NCI-H82 treated with DMSO at 0.1 percent for 48 hours (cell line): ENCODE measurements at regions not wholly inside any gene's neighbourhood (a gene's known extent, or its start where the extent isn't known, plus 50 kb on each side); places are given as distances from the start of the nearest gene placed in this dataset.
"Not testable (repeated sequence)": the region's sequence is repeated elsewhere in the genome, so short reads cannot be mapped to it uniquely, and the experiment has no call there.

Source experiments
- DNase-seq: peaks from one replicate; lab custom pipeline; 2025; ENCODE audit not compliant: unreplicated experiment; lab: John Stamatoyannopoulos, UW

DNA sequence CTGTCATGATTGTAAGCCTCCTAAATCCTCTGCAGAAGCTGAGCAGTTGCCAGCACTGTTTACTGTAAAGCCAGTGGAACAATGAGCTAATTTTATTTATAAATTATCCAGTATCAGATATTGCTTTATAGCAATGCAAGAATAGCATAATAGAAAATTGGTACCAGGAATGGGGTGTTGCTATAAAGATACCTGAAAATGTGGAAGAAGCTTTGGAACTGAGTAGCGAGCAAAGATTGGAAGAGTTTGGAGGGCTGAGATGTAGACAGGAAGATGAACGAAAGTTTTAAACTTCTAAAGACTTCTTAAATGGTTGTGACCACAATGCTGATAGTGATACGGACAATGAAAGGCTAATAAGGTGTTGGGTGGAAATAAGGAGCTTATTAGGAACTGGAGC, 917.4 kb upstream of the POT1 start:
- no peak for DNase-seq

DNA sequence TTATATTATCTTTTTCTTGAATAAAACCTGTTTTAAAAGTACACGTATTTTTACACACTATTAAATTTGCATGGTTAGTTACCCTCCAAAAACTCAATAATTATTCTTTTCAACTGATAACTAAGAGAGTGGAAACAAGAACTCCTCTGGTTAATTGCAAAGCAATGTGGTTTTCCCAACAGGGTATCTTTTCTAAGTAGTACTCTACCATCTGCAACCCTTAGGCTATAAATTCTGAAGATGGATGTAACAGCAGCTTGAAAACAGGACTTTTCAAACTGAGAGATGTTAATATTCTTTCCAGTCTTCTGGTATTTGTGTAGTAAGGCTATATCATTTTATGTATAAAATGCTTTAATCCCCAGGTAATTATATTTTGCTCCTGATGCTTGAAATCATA, 916.1 kb upstream of the POT1 start:
- no peak for DNase-seq

DNA sequence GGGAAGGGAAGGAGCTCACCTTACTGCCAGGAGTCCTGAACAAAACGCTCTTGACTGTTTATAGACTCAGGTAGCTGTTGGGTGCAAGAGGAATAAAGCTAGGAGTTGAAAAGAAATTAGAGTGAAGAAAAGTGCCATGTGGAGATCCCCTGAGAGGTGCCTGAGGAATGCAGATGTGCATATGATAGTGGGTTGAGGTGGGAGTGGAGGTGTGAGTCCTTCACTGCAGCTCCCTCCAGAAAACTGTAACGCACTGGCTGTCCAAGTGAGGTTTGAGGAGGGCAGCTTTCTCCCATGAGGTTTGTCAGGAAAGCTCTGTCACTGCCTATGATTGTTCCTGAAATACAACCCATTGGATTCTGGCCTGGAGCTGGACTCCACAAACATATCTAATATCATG, 904.8 kb upstream of the POT1 start:
- no peak for DNase-seq

DNA sequence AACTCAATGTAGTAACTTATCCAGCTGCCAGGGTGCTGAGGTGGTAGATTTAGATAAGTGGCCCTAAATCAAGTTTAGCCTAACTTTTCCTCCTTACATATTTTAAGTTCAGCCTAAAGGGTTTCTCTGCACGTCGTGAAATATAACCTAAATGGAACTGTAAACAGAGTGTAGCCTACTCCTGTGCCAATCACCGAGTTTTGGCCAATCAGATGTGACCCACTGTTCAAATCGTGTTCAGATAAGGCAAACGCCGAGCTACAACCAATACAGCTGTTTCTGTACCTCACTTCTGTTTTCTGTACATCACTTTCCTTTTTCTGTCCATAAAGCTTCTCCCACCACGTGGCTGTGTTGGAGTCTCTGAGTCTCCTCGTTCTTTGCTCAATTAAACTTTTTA, 904.2 kb upstream of the POT1 start:
- no peak for DNase-seq

DNA sequence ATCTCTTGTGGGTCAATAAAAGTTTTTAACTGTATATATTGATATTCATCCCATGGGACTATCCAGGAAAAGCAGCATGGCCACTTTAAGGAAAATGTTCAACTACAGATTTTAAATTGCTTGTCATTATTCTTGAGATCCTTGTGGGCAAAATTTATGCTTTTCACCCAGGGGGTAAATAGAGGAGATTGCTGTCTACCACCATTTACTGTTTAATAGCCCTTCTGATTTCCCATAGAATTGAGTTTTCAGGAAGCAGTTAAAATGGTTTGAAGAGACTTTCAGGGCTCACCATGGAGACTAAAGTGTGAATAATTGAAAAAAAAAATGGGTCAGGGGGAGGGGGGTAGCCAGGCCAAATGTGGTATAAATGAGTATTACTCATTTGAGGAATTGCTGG, 901.1 kb upstream of the POT1 start:
- DNase-seq: no peak

DNA sequence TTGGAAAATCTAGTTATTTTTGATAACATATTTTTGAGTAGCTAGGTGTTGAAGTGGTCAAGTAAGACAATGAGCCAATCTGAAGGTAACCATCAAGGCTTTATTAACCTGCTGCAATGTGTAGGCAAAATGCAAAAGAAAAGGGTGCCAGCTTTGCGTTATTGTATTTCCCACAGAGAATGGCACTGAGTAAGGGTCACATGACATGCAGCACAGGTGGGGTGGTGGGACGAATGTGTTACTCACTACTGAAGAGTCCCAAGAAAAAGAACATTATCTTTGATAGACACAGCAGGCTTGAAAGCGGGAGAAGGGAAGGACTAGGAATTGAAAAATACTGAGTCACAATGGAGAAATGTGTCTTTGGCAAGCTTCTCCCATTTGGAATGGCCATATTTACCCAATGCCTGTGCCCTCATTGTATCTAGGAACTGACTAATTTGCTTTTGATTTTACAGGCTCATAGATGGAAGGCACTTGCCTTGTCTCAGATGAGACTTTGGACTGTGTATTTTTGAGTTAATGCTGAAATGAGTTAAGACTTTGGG, 898.6 kb upstream of the POT1 start:
- no peak for DNase-seq

DNA sequence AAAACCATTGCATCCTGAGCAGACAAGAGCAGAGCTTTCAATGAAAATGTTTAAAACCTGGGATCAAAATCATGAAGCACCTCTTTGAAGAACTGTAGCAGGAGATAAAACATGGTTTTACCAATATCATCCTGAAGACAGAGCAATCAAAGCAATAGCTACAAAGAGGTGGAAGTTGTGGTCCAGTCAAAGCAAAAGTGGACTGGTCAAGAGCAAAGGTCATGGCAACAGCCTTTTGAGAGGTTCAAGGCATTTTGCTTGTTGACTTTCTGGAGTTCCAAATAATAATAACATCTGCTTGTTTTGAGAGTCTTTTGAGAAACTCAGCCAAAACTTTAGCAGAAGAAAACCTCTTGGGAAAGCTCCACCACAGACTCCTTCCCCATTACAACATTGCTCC, 893.9 kb upstream of the POT1 start:
- no peak for DNase-seq

DNA sequence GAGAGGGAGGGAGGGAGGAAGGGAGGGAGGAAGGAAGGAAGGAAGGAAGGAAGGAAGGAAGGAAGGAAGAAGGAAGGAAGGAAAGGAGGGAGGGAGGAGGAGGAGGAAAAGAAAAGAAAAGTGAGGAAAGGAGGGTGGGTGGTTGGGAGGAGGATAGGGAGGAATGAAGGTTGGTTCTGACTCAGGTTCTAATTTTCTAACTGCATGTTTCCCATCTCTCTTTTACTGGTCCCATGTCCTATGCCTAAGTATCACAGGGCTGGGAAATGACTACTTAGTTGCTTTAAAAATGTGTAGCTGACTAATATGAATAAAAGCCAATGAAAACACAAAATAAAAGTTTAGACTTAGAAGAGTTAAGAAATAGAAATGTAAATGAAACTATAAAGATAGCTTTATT, 890.9 kb upstream of the POT1 start:
- no peak for DNase-seq

DNA sequence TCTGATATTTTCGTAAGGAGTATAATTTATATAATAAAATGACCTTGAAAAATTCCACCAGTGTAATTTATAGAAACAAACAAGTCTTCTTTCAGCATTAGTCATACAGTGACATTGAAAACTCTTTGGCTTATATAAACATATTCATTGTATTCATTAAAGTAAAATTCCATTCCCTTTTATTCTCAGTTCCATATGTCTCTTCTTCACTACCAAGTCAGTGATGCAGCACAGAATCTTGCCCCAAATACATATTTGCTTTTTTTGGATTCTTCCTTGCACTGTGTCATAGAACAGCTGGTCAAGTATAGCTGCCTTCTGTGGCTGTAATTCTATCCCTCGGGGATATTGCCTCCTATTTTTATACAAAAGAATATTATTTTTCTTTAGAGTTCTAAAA, 884.5 kb upstream of the POT1 start:
- DNase-seq: no peak

DNA sequence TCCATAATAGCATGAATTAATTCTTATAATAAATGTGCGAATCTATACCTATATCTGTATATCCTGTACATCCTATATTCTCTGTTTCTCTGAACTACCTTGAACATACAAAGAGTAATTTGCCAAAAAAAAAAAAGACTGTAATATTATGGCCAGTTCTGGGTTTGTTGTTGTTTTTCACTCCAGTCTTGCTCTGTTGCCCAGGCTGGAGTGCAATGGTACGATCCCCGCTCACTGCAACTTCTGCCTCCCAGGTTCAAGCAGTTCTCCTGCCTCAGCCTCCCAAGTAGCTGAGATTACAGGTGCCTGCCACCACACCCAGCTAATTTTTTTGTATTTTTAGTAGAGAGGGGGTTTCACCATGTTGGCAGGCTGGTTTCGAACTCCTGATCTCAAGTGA, 876.9 kb upstream of the POT1 start:
- not testable (repeated sequence) for DNase-seq

DNA sequence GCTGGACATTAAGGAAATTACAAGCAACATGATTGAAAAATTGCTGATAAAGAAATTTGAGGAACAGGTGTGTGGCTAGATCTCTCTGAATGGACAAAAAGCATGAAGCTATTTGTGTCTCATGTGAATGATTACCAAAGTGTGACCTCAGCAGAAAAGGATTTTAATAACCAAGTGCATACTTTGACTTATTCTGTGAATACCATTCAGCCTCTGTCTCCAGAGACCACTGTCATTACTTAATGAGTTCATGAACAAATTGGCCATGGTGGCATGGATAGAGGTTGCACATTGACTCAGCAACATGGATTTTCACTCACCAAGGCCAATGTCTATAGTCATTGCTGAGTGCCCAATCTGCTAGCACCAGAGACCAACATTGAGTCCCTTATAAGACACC, 874.6 kb upstream of the POT1 start:
- no peak for DNase-seq

DNA sequence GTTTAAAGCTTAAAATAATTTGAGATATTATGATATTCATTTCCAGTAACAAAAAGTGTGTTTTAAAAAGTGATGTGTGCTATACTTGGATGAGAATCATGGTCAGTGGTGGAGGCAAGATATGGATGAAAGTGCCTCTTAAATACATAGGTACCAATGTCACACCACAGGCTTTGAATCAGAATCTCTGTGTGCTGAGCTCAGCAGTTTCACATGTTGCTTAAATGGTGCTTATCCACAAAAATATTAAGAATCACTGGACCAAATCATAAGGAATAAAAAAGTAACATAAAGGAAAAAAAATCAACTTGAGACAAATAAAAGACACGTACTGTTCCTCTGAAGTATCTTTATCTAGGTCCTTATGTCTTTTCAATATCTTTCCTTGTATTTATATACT, 850.5 kb upstream of the POT1 start:
- DNase-seq: no peak

DNA sequence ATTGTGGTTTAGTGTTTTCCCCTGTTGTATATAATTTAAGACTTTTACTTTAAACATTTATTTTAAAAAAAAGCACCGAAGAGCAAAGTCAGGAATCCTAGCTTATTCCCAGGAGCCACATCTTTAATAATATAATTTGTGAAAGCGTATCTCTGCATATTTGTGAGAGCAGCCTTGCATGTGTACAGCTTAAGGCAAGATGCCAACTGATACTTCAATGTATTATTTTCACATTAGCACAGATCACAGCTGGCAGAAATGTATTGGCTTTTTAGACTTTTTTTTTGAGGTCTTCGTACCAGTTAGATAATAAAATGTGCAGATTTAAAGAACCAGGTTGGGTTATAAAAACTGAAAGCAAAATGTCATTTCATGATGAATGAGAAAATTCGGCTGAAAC, 845.7 kb upstream of the POT1 start:
- DNase-seq: no peak

DNA sequence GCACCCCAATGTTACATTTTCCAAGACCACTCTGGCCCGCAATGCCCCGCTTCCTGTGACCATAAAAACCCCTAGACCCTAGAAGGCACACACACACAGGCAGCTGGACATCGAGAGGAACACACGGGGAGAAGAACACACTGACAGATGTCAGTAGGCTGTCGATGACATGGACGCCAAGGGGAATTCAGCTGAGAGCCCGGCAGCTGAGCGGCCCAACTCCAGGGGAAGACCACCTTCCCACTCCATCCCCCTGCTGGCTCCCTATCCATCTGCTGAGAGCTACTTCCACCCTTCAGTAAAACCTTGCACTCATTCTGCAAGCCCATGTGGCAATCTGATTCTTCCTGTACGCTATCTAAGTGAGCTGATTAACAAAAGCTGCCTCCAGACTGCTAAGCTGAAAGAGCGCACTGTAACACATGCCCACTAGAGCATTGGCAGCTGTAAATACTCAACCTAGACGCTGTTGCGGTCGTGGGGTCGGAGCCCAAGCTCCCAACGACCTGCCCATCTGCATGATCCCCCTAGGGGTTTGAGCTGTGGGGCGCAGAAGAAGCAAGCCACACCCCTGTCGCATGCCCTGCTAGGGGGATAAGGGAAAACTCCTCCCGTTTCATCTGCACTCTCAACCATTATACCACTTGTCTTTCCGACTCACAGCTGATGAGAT, 843.6 kb upstream of the POT1 start:
- peak; percentile 93 for DNase-seq

DNA sequence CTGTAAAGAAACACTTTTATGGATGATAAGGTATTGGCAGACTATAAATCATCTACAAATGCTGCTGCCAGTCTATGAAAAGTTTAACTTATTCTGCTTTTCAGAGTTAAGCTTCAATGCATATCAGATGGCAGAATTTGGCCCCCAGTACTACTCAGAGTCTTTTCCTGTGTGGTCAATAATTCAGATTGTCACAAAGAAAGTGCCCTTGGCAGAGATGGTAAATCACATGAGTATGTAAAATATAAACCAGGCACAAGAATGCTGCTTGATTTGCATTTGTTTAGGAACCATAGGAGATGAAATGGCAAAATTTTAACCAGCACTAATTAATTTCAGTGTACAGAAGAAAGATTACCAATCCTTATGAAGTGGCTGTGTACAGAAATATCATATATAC, 818.3 kb upstream of the POT1 start:
- no peak for DNase-seq

DNA sequence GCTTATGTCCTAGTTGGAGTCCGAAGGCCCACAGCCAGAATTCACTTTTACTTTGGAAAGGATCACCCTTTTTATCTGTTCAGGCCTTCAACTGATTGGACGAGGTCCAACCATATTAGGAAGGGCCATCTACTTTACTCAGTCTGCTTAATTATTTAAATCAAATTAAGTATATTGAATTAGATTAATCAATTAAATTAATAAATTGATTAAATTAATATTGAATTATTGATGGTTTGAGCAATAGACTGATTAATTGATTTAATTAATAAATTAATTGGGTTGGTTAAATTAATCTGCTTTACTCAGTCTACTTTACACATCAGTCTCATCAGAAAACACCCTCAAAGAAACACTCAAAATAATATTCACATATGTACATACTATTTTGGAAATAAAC, 816.9 kb upstream of the POT1 start:
- no peak for DNase-seq

DNA sequence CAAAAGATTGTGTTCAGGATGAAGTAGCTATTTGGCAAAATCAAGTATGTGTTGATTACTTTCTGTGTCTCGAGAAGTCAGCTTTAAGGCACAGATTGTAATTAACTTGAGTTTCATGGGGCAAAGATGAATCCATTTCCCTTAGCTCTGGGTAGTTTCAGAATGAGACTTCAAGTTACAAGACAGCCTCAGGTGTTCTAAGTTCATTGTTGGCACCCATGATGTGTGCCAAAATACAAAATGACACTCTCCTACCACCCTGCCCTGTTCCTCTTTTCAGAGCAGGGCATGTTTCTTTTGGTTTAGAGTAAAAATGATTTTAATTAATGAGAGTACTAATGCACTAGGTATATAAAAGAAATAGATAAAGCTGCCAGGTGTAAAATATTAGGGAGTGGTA, 797.6 kb upstream of the POT1 start:
- no peak for DNase-seq

DNA sequence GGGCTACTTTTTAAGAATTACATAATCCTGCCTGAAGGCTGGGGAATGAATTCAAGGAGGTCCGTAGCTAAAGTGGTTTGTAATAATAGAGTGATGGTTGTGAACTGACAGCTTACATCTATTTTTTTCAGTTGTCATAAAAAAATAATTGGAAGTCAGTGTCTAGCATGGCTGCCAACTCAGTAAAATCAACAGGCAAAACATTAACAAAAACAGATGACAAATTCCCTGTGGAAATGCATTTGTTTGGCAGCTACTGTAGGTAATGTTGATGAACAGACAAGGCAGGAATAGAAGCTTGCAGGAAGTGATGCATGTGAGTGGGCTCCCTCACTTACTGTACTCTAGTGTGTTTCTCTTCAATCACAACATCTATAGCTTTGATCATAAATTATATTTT, 766.0 kb upstream of the POT1 start:
- no peak for DNase-seq

DNA sequence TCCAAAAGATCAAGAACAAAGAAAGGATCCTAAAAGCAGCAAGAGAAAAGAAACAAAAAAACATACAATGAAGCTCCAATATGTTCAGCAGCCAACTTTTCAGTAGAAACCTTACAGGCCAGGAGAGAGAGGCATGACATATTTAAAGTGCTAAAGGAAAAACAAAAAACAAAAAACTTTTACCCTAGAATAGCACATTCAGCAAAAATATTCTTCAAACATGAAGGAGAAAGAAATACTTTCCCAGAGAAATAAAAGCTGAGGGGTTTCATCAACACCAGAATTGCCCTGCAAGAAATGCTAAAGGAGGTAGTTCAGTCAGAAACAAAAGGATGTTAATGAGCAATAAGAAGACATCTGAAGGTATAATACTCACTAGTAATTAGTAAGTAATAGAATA, 753.5 kb upstream of the POT1 start:
- no peak for DNase-seq

DNA sequence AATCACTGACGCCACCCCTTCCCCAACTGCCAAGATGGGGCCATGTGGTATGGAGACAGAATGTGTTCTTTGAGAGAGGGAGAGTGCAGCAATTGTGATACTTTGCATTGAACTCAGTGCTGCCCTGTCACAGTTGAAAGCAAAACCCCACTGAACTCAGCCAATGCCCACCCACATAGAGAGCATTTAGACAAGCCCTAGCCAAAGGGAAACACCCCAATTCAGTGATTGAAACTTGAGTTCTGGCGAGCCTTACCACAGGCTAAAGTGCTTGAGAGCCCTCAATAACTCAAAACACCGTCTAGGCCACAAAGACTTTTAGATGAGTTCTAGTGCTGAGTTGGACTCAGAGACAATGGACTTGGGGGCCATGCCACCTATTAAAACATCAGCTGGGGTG, 751.9 kb upstream of the POT1 start:
- DNase-seq: no peak

DNA sequence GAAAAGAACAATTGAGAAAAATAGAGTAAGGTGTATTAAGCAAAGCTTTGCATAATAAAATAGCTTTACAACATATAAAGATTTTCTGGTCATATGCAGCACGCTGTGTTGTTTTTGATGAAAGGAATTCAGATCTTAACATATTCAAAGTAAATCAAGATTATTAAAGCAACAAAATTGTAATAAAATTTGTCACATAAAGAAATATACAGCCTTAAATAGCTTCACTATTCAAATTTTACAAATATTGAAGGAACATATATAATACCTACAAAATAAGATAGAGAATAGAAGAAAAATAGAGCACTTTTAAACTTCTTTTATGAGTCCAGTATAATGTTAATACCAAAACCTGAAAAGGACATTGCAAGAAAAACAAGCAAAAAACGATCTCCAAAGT, 749.1 kb upstream of the POT1 start:
- DNase-seq: no peak

DNA sequence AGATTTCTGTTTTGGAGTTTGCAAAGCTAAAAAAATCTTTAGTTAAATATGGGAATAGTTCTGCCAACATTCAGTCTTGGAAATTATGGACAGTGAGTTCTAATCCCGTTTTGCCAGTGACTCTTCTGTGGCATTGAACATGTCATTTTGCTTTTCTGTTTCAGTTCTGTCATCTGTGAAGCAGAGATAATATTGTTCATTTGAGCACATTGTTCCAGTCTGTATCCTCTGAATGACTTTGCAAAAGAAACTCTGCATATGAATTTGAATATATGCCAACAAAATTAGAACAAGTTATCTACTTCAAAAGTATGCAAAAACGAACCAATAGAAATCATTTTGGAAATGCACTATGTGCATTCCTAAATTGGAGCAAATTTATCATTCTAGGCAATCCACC, 746.0 kb upstream of the POT1 start:
- DNase-seq: no peak

DNA sequence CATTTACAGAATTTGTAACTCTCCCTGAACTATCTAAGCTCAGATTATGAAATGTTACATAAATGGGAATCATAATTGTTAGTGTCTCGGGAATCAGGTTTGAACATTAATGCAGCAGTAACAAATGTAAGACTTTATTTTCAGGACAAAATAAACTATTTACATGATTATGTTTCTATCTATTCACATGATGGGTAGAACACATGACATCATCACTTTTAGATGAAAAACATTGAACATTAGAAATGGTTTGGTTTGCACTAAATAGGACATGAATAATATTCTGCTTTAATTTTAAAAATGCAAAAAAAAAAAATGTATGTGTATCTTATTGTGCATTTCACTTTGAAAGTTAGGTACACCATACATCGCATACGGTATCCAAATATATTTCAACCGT, 745.5 kb upstream of the POT1 start:
- no peak for DNase-seq
